IMR-90 (cell line): ENCODE measurements at regions not wholly inside any gene's neighbourhood (a gene's known extent, or its start where the extent isn't known, plus 50 kb on each side); places are given as distances from the start of the nearest gene placed in this dataset.

ENCODE experiments used
- ATAC-seq: fragments of 200-7000 bp; cut with Tn5 transposase; 2 replicates; pipeline ENCODE4 v1.9.1; 2020; ENCODE audit warnings: low read depth, mild to moderate bottlenecking, moderate library complexity
- BruUV-seq: library from RNA; stranded (reverse); fragments of 400-500 nt; replicated peaks from 2 replicates; lab custom pipeline; 2021; lab: Mats Ljungman, UMichigan
- CTCF ChIA-PET: fragments of 300-600 bp; formaldehyde crosslinking; extraction: SDS; loops from one replicate; lab custom pipeline; 2021; ENCODE audit warnings: antibody characterized with exemption; lab: Yijun Ruan, JAX
- POLR2A ChIA-PET: fragments of 300-600 bp; sonication (Branson Sonifier 250); formaldehyde crosslinking; loops from one replicate; lab custom pipeline; 2022; ENCODE audit warnings: antibody characterized with exemption; ENCODE audit not compliant: unreplicated experiment; lab: Charles Lee
- DNase-seq: peaks from one replicate; pipeline ENCODE4 v3.0.0; 2013
- H2AFZ ChIP-seq: replicated peaks from 2 replicates; pipeline ENCODE3; 2013; ENCODE audit warnings: low read length, mild to moderate bottlenecking; ENCODE audit not compliant: poor library complexity
- H2AK5ac ChIP-seq: 2 replicates; pipeline ENCODE4 v1.6.1; 2013; ENCODE audit warnings: low read depth, low read length, inconsistent platforms
- H2AK9ac ChIP-seq: replicated peaks from 2 replicates; pipeline ENCODE3; 2013; ENCODE audit warnings: mild to moderate bottlenecking, low read depth, low read length, moderate library complexity; ENCODE audit not compliant: poor library complexity
- H2BK120ac ChIP-seq: 2 replicates; pipeline ENCODE4 v1.6.1; 2013; ENCODE audit warnings: low read depth, low read length, inconsistent platforms
- H2BK15ac ChIP-seq: 3 replicates; pipeline ENCODE4 v1.6.1; 2013; ENCODE audit warnings: low read depth, low read length, inconsistent platforms
- H2BK20ac ChIP-seq: 2 replicates; pipeline ENCODE4 v1.6.1; 2013; ENCODE audit warnings: low read depth, mild to moderate bottlenecking, inconsistent platforms, low read length, moderate library complexity
- H2BK5ac ChIP-seq: 2 replicates; pipeline ENCODE4 v1.6.1; 2013; ENCODE audit warnings: mild to moderate bottlenecking, low read depth, low read length, inconsistent platforms; ENCODE audit not compliant: poor library complexity, severe bottlenecking
- H3K14ac ChIP-seq: replicated peaks from 2 replicates; pipeline ENCODE4 v1.6.1; 2013; ENCODE audit warnings: low read depth, low read length, inconsistent platforms
- H3K18ac ChIP-seq: 2 replicates; pipeline ENCODE4 v1.6.1; 2013; ENCODE audit warnings: low read depth, low read length, control low read depth
- H3K23ac ChIP-seq: 2 replicates; pipeline ENCODE4 v1.6.1; 2013; ENCODE audit warnings: low read depth, low read length, inconsistent platforms
- H3K27ac ChIP-seq: 2 replicates; pipeline ENCODE4 v1.5.1; 2013; ENCODE audit warnings: mild to moderate bottlenecking, control low read depth, low read length; ENCODE audit not compliant: insufficient read depth
- H3K27me3 ChIP-seq: 2 replicates; pipeline ENCODE4 v1.6.1; 2013; ENCODE audit warnings: low read length; ENCODE audit not compliant: control insufficient read depth, insufficient read depth
- H3K36me3 ChIP-seq: 2 replicates; pipeline ENCODE4 v1.6.1; 2013; ENCODE audit warnings: low read length, mixed read lengths; ENCODE audit not compliant: control insufficient read depth, insufficient read depth
- H3K4ac ChIP-seq: 2 replicates; pipeline ENCODE4 v1.6.1; 2013; ENCODE audit warnings: low read depth, low read length, inconsistent platforms
- H3K4me1 ChIP-seq: 2 replicates; pipeline ENCODE4 v1.6.1; 2013; ENCODE audit warnings: low read length, mixed read lengths; ENCODE audit not compliant: control insufficient read depth, insufficient read depth
- H3K4me2 ChIP-seq: 2 replicates; pipeline ENCODE4 v1.6.1; 2013; ENCODE audit warnings: low read depth, mild to moderate bottlenecking, control low read depth, low read length, moderate library complexity
- H3K4me3 ChIP-seq: 2 replicates; pipeline ENCODE4 v1.5.1; 2013; ENCODE audit warnings: low read depth, mild to moderate bottlenecking, control low read depth, low read length, moderate library complexity; ENCODE audit not compliant: insufficient read depth
- H3K56ac ChIP-seq: 2 replicates; pipeline ENCODE4 v1.6.1; 2013; ENCODE audit warnings: low read length, inconsistent platforms; ENCODE audit not compliant: insufficient read depth; ENCODE audit errors: extremely low read depth
- H3K79me1 ChIP-seq, 2 experiments: 2 replicates each; pipeline ENCODE4 v1.6.1; 2013; ENCODE audit warnings: low read length in 2 of 2, inconsistent platforms in 1 of 2, low read depth in 1 of 2
- H3K9ac ChIP-seq: 2 replicates; pipeline ENCODE4 v1.6.1; 2013; ENCODE audit warnings: low read depth, low read length, control low read depth
- H3K9me1 ChIP-seq: 2 replicates; pipeline ENCODE4 v1.6.1; 2013; ENCODE audit warnings: low read length, inconsistent platforms; ENCODE audit not compliant: insufficient read depth
- H3K9me3 ChIP-seq: 2 replicates; pipeline ENCODE4 v1.6.1; 2013; ENCODE audit warnings: low read length; ENCODE audit not compliant: control insufficient read depth, insufficient read depth
- H4K20me1 ChIP-seq: 2 replicates; pipeline ENCODE4 v1.6.1; 2013; ENCODE audit warnings: low read length, inconsistent platforms; ENCODE audit not compliant: insufficient read depth
- H4K5ac ChIP-seq: 2 replicates; pipeline ENCODE4 v1.6.1; 2013; ENCODE audit warnings: mild to moderate bottlenecking, low read depth, low read length, control low read depth
- H4K8ac ChIP-seq, 2 experiments: 2 replicates each; pipeline ENCODE4 v1.6.1; 2013; ENCODE audit warnings: low read depth in 2 of 2, low read length in 2 of 2, control low read depth in 1 of 2, inconsistent platforms in 1 of 2
- H4K91ac ChIP-seq: 2 replicates; pipeline ENCODE4 v1.6.1; 2013; ENCODE audit warnings: low read depth, low read length, inconsistent platforms; ENCODE audit not compliant: insufficient read depth
- MAZ ChIP-seq: IDR thresholded peaks from 2 replicates; pipeline ENCODE4 v1.6.1; 2012; ENCODE audit warnings: low read depth, mild to moderate bottlenecking, low read length, improper control_type of control experiment, moderate library complexity, borderline replicate concordance
- MXI1 ChIP-seq: IDR thresholded peaks from 2 replicates; pipeline ENCODE4 v1.6.1; 2012; ENCODE audit warnings: low read depth, mild to moderate bottlenecking, low read length, moderate library complexity, borderline replicate concordance
- NFE2L2 ChIP-seq: fragments of 150-350 bp; IDR thresholded peaks from 2 replicates; pipeline ENCODE4 v1.6.1; 2016; ENCODE audit warnings: low read depth, mild to moderate bottlenecking, low read length
- RAD21 ChIP-seq: IDR thresholded peaks from 2 replicates; pipeline ENCODE4 v1.6.1; 2012; ENCODE audit warnings: low read length, improper control_type of control experiment
- RCOR1 ChIP-seq: IDR thresholded peaks from 2 replicates; pipeline ENCODE4 v1.6.1; 2012; ENCODE audit warnings: mild to moderate bottlenecking, low read length, improper control_type of control experiment; ENCODE audit not compliant: insufficient replicate concordance
- RFX5 ChIP-seq: IDR thresholded peaks from 2 replicates; pipeline ENCODE4 v1.8.0; 2012; ENCODE audit warnings: low read depth, mild to moderate bottlenecking, low read length, moderate library complexity
- SMC3 ChIP-seq: fragments of 150-350 bp; IDR thresholded peaks from 2 replicates; pipeline ENCODE4 v1.6.1; 2016; ENCODE audit warnings: low read depth, mild to moderate bottlenecking, antibody characterized with exemption, low read length, moderate library complexity
- WGBS, 2 experiments: methylation state at CpG; one replicate each; pipeline versions ENCODE4 v1.1.5 to v1.1.7; 2013; ENCODE audit warnings: missing lambda C conversion rate in 2 of 2; ENCODE audit not compliant: insufficient read length in 1 of 2; ENCODE audit errors: extremely low coverage in 2 of 2; 5-methylcytosine and 5-hydroxymethylcytosine counted together
- dilution Hi-C: fragments of 300-500 bp; cut with HindIII; formaldehyde crosslinking; loops from one replicate; pipeline ENCODE4 v1.14.3; 2018; ENCODE audit warnings: low sequenced_read_pairs; ENCODE audit not compliant: unreplicated experiment
- in situ Hi-C: fragments of 300-500 bp; cut with MboI; formaldehyde crosslinking; loops from 3 replicates; pipeline ENCODE4 v1.14.3; 2019; ENCODE audit warnings: low sequenced_read_pairs, inconsistent platforms, mixed read lengths
- intact Hi-C: fragments of 100-400 bp; cut with micrococcal nuclease; formaldehyde crosslinking; loops from 2 replicates; pipeline ENCODE4 v1.10.0; 2022
- TF ChIP-seq, protein P1 (sequence below): conservative IDR thresholded peaks from 2 replicates; pipeline ENCODE4 v1.5.1; 2012; ENCODE audit warnings: mild to moderate bottlenecking, low read depth, low read length, improper control_type of control experiment

- no TSS peak for BruUV-seq
- in situ Hi-C loops = no loop called here
- Histone ChIP-seq H3K9me1 (0 out of 2 replicates have a peak, but pooled peaks cover 2% of the 10 kb centered on the region), H4K20me1 (no peaks in the 10 kb centered on the region), H3K23ac (no peak overlapping the region), H3K27ac (no peak overlapping the region), H3K18ac (no peak overlapping the region), H4K91ac (no peak overlapping the region), H3K9me3 (no peaks in the 10 kb centered on the region), H2BK5ac (no peak overlapping the region), H3K4ac (no peak overlapping the region), H3K4me1 (no peaks in the 10 kb centered on the region; the same call in 1 of the 2 replicates), H4K5ac (no peak overlapping the region), H2BK120ac (no peak overlapping the region), H3K56ac (no peak overlapping the region), H3K4me3 (no peak overlapping the region), H3K9ac (no peak overlapping the region), H3K27me3 (no peaks in the 10 kb centered on the region), H3K36me3 (no peaks in the 10 kb centered on the region), H2BK20ac (no peak overlapping the region), H3K14ac (no peak overlapping the region), H2AFZ (no peak overlapping the region), H4K8ac (no peak overlapping the region), H3K79me1 (no peaks in the 10 kb centered on the region), H2AK5ac (no peak overlapping the region), H2AK9ac (no peak overlapping the region), H3K4me2 (no peak overlapping the region), H2BK15ac (no peak overlapping the region)
- TF ChIP-seq MXI1 (no peak), RAD21 (no peak), RCOR1 (no peak), SMC3 (no peak), MAZ (no peak), RFX5 (no peak), NFE2L2 (no peak)
- TF ChIP-seq, protein P1, sequence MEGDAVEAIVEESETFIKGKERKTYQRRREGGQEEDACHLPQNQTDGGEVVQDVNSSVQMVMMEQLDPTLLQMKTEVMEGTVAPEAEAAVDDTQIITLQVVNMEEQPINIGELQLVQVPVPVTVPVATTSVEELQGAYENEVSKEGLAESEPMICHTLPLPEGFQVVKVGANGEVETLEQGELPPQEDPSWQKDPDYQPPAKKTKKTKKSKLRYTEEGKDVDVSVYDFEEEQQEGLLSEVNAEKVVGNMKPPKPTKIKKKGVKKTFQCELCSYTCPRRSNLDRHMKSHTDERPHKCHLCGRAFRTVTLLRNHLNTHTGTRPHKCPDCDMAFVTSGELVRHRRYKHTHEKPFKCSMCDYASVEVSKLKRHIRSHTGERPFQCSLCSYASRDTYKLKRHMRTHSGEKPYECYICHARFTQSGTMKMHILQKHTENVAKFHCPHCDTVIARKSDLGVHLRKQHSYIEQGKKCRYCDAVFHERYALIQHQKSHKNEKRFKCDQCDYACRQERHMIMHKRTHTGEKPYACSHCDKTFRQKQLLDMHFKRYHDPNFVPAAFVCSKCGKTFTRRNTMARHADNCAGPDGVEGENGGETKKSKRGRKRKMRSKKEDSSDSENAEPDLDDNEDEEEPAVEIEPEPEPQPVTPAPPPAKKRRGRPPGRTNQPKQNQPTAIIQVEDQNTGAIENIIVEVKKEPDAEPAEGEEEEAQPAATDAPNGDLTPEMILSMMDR = no peak
- dilution Hi-C loops = no loop called here
- DNase-seq (no peak), ATAC-seq (no peak)
- intact Hi-C loops = no loop called here
- CTCF ChIA-PET = no interaction called here
- WGBS, 2 experiments = no CpG with 5 or more reads among the region's 2 CpGs
- POLR2A ChIA-PET = no interaction called here
Measured at GRCh38 chr6:135692426-135692825, 159.1 kb upstream of the PDE7B start.
